ENCODE measurements at regions not wholly inside any gene's neighbourhood (a gene's known extent, or its start where the extent isn't known, plus 50 kb on each side); places are given as distances from the start of the nearest gene placed in this dataset.

DNA sequence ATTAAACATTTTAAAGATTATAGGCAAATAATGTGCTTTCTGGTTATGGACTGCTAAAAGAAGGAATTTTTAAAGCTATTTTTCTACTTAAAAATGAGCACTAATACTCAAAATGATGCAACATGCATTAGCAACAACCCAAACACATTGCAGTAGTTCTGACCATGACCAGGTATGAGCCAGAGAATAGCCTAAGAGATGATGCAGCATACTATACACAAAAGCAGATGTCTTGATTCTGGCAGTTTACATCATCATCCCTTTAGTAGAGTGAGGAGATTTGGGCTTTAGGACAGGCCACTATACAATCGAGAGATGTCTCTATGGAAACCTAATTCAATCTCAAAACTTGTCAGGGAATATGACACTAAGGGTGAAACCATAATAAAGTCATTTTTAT lies 307.1 kb downstream of the PRR16 start:
- Histone ChIP-seq H3K27me3 (ENCODE audit: control insufficient read depth in 2 of 2, insufficient read depth in 1 of 2, low read length in 1 of 2) (no peaks in the 10 kb centered on the region), H3K36me3 (ENCODE audit: control insufficient read depth in 2 of 2, insufficient read depth in 2 of 2, low read length in 1 of 2) (no peaks in the 10 kb centered on the region), H3K27ac (ENCODE audit: low read depth in 1 of 2, low read length in 1 of 2) (no peak overlapping the region), H3K4me1 (ENCODE audit: control insufficient read depth in 2 of 2, insufficient read depth in 2 of 2, low read length in 2 of 2) (no peaks in the 10 kb centered on the region), H3K9me3 (ENCODE audit: control insufficient read depth in 2 of 2, insufficient read depth in 1 of 2, low read length in 1 of 2) (no peaks in the 10 kb centered on the region), H3K4me3 (ENCODE audit: low read length in 2 of 2) (no peak overlapping the region)
- WGBS, result 90% methylated on average over 1 of the region's 1 CpG
- no peak for DNase-seq (ENCODE audit: low read depth in 6 of 9, low spot score in 9 of 9)

DNA sequence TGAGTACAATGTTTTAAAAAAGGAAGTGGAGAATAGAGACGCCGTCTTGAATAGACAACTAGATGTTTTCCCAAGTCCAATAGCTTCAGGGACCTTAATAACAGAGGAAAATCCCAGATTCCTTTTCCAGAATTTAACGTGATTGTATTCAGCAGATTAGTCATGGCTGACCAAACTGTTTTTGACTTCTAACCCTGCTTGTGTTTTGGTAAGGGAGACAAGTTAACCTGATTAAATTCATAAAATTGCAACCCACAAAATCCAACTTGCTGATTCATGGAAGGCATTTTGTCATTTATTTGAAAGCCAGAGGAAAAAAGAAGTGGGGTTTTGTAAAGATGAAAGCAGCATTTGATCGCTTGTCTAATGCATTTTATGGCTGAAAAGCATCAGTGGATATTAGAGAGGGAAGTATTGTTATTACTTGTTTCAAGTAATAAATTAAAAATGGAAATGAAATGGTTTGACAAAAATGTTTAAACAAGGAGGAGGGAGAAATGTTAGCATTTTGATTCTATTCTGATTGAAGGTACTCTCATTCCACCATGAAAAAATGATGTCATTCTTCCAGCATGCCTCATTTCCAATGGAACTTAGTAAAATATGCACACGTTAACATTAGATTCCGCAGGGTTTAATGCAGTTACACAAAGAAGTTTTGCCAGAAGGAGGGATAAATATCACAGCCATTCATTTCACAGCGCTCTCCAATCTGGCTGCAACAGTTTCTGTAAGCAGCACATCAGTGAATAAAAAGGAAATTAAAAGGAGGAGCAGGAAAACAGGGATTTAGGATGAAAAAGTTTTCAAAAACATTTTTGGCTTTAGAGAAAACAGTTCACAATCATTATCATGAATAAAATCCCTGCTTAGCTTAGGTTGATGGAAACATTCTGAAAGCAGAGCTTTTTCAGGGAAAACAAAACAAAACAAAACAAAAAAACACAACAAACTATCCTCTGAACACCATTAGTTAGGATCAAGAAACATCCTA lies 314.7 kb downstream of the PRR16 start:
- WGBS, result 90% methylated on average over 7 of the region's 7 CpGs
- Histone ChIP-seq H3K27me3 (ENCODE audit: control insufficient read depth in 2 of 2, insufficient read depth in 1 of 2, low read length in 1 of 2) (no peaks in the 10 kb centered on the region), H3K36me3 (ENCODE audit: control insufficient read depth in 2 of 2, insufficient read depth in 2 of 2, low read length in 1 of 2) (no peaks in the 10 kb centered on the region), H3K4me1 (ENCODE audit: control insufficient read depth in 2 of 2, insufficient read depth in 2 of 2, low read length in 2 of 2) (no peaks in the 10 kb centered on the region), H3K27ac (ENCODE audit: low read depth in 1 of 2, low read length in 1 of 2) (no peak overlapping the region), H3K9me3 (ENCODE audit: control insufficient read depth in 2 of 2, insufficient read depth in 1 of 2, low read length in 1 of 2) (no peaks in the 10 kb centered on the region), H3K4me3 (ENCODE audit: low read length in 2 of 2) (no peak overlapping the region)
- no peak for DNase-seq (ENCODE audit: low read depth in 6 of 9, low spot score in 9 of 9)

DNA sequence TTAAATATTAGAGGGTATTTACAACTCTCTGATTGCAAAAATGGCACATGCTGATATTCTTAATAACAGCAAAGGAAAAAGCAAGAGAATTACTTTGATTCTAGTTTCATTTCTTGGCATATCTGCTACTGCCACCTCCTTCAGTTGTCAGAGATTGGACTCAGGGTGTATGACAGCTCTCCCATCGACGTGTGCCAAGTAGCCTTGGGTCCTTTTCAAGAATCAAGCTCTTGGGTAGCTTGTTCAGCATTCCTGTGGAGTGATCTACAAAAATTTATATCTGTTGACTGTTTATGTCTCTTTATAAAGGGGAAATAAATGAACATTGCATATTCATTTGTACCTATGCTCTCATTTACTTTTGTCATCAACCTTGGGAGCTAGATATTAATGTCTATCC lies 315.6 kb downstream of the PRR16 start:
- H3K4me1 ChIP-seq (ENCODE audit: control insufficient read depth in 2 of 2, insufficient read depth in 2 of 2, low read length in 2 of 2), result no peaks in the 10 kb centered on the region
- no peak for DNase-seq (ENCODE audit: low read depth in 6 of 9, low spot score in 9 of 9)
- no peaks in the 10 kb centered on the region for H3K27me3 ChIP-seq (ENCODE audit: control insufficient read depth in 2 of 2, insufficient read depth in 1 of 2, low read length in 1 of 2)
- H3K4me3 ChIP-seq (ENCODE audit: low read length in 2 of 2), result no peak overlapping the region
- H3K9me3 ChIP-seq (ENCODE audit: control insufficient read depth in 2 of 2, insufficient read depth in 1 of 2, low read length in 1 of 2), result no peaks in the 10 kb centered on the region
- H3K27ac ChIP-seq (ENCODE audit: low read depth in 1 of 2, low read length in 1 of 2), result no peak overlapping the region
- H3K36me3 ChIP-seq (ENCODE audit: control insufficient read depth in 2 of 2, insufficient read depth in 2 of 2, low read length in 1 of 2), result no peaks in the 10 kb centered on the region
- WGBS, result 65% methylated on average over 2 of the region's 2 CpGs

DNA sequence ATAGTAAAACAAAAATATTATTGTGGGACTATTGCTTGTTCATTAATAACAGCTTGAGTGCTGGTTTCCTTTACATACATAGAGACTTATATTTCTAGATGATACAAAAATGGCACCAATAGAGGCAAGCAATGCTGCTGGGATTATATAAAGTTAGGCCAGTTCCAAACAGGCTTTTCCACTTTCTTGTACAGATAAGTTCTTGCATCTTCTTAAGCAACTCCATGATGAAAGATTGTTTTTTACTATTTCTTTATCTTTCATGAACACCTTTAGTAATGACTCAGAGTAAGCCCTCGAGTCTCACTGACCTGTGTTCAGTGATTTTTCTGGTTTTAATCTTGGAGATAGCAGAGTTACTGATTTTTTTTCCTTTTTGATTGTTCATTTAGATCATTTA lies 324.4 kb downstream of the PRR16 start:
- no peak overlapping the region for H3K4me3 ChIP-seq (ENCODE audit: low read length in 2 of 2)
- no peaks in the 10 kb centered on the region for H3K27me3 ChIP-seq (ENCODE audit: control insufficient read depth in 2 of 2, insufficient read depth in 1 of 2, low read length in 1 of 2)
- H3K9me3 ChIP-seq (ENCODE audit: control insufficient read depth in 2 of 2, insufficient read depth in 1 of 2, low read length in 1 of 2), result no peaks in the 10 kb centered on the region
- H3K27ac ChIP-seq (ENCODE audit: low read depth in 1 of 2, low read length in 1 of 2), result no peak overlapping the region
- no peaks in the 10 kb centered on the region for H3K4me1 ChIP-seq (ENCODE audit: control insufficient read depth in 2 of 2, insufficient read depth in 2 of 2, low read length in 2 of 2)
- 76% methylated on average over 1 of the region's 1 CpG for WGBS
- DNase-seq (ENCODE audit: low read depth in 6 of 9, low spot score in 9 of 9), result no peak
- H3K36me3 ChIP-seq (ENCODE audit: control insufficient read depth in 2 of 2, insufficient read depth in 2 of 2, low read length in 1 of 2), result no peaks in the 10 kb centered on the region

DNA sequence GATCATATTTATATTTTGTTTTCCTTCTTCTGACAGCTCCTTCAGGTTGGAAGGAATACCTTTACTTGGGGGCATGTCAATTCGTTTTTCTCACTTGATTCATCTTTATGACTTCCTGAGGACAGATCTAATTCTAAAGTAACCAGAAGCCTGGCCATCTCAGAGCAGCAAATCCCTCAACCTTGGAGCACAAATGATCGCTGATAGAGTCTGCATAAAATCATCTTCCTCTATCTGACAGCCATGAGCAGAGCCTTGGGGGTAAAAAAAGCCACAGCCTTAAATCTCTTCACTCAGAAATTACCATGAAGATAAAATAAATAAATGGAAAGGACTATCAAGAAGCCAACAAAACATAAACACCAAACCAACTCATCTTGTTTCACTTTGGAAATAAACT lies 325.8 kb downstream of the PRR16 start:
- Histone ChIP-seq H3K9me3 (ENCODE audit: control insufficient read depth in 2 of 2, insufficient read depth in 1 of 2, low read length in 1 of 2) (no peaks in the 10 kb centered on the region), H3K4me3 (ENCODE audit: low read length in 2 of 2) (no peak overlapping the region), H3K27ac (ENCODE audit: low read depth in 1 of 2, low read length in 1 of 2) (no peak overlapping the region), H3K4me1 (ENCODE audit: control insufficient read depth in 2 of 2, insufficient read depth in 2 of 2, low read length in 2 of 2) (no peaks in the 10 kb centered on the region), H3K27me3 (ENCODE audit: control insufficient read depth in 2 of 2, insufficient read depth in 1 of 2, low read length in 1 of 2) (no peaks in the 10 kb centered on the region), H3K36me3 (ENCODE audit: control insufficient read depth in 2 of 2, insufficient read depth in 2 of 2, low read length in 1 of 2) (no peaks in the 10 kb centered on the region)
- WGBS, result 57% methylated on average over 2 of the region's 2 CpGs
- DNase-seq (ENCODE audit: low read depth in 6 of 9, low spot score in 9 of 9), result no peak

- no peak for DNase-seq (ENCODE audit: low read depth in 6 of 9, low spot score in 9 of 9)
- H3K4me1 ChIP-seq (ENCODE audit: control insufficient read depth in 2 of 2, insufficient read depth in 2 of 2, low read length in 2 of 2), result no peaks in the 10 kb centered on the region
- H3K9me3 ChIP-seq (ENCODE audit: control insufficient read depth in 2 of 2, insufficient read depth in 1 of 2, low read length in 1 of 2), result no peaks in the 10 kb centered on the region
- H3K36me3 ChIP-seq (ENCODE audit: control insufficient read depth in 2 of 2, insufficient read depth in 2 of 2, low read length in 1 of 2), result no peaks in the 10 kb centered on the region
- 84% methylated on average over 1 of the region's 1 CpG for WGBS
- no peak overlapping the region for H3K4me3 ChIP-seq (ENCODE audit: low read length in 2 of 2)
- no peaks in the 10 kb centered on the region for H3K27me3 ChIP-seq (ENCODE audit: control insufficient read depth in 2 of 2, insufficient read depth in 1 of 2, low read length in 1 of 2)
- no peak overlapping the region for H3K27ac ChIP-seq (ENCODE audit: low read depth in 1 of 2, low read length in 1 of 2)
Observed at GRCh38 chr5:120790339-120790738, 326.2 kb downstream of the PRR16 start.

DNA sequence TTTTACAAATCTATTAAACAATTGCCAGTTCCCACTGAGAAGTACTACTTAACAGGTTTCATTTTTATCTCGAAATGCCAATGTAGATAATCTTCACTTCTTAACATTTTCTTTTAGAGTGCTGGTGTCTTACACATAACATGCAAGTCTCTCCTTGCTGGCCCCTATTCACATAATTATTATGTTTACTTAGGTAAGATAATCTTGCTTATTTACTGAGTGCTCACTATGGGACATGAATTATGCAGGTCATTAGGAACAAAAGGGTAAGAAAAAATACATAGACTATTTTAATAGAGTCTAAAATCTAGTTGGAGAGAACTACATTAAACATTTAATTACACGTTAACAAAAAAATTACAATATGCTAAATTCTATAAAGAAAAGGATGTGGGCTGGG lies 328.4 kb downstream of the PRR16 start:
- no peak for DNase-seq (ENCODE audit: low read depth in 6 of 9, low spot score in 9 of 9)
- whole genome bisulfite sequencing, result 91% methylated on average over 2 of the region's 2 CpGs
- H3K4me3 ChIP-seq (ENCODE audit: low read length in 2 of 2), result no peak overlapping the region

GRCh38 chr5:120794121-120794520 lies 330.0 kb downstream of the PRR16 start:
- no peaks in the 10 kb centered on the region for H3K9me3 ChIP-seq (ENCODE audit: control insufficient read depth in 2 of 2, insufficient read depth in 1 of 2, low read length in 1 of 2)
- H3K36me3 ChIP-seq (ENCODE audit: control insufficient read depth in 2 of 2, insufficient read depth in 2 of 2, low read length in 1 of 2), result no peaks in the 10 kb centered on the region
- H3K4me3 ChIP-seq (ENCODE audit: low read length in 2 of 2), result no peak overlapping the region
- H3K4me1 ChIP-seq (ENCODE audit: control insufficient read depth in 2 of 2, insufficient read depth in 2 of 2, low read length in 2 of 2), result no peaks in the 10 kb centered on the region
- H3K27ac ChIP-seq (ENCODE audit: low read depth in 1 of 2, low read length in 1 of 2), result no peak overlapping the region
- no peaks in the 10 kb centered on the region for H3K27me3 ChIP-seq (ENCODE audit: control insufficient read depth in 2 of 2, insufficient read depth in 1 of 2, low read length in 1 of 2)
- no peak for DNase-seq (ENCODE audit: low read depth in 6 of 9, low spot score in 9 of 9)
- WGBS, result 89% methylated on average over 1 of the region's 1 CpG

More for the DNA sequence above, 328.4 kb downstream of the PRR16 start:
- H3K27me3 ChIP-seq (ENCODE audit: control insufficient read depth in 2 of 2, insufficient read depth in 1 of 2, low read length in 1 of 2), result no peaks in the 10 kb centered on the region
- no peak overlapping the region for H3K27ac ChIP-seq (ENCODE audit: low read depth in 1 of 2, low read length in 1 of 2)
- no peaks in the 10 kb centered on the region for H3K36me3 ChIP-seq (ENCODE audit: control insufficient read depth in 2 of 2, insufficient read depth in 2 of 2, low read length in 1 of 2)
- no peaks in the 10 kb centered on the region for H3K4me1 ChIP-seq (ENCODE audit: control insufficient read depth in 2 of 2, insufficient read depth in 2 of 2, low read length in 2 of 2)
- no peaks in the 10 kb centered on the region for H3K9me3 ChIP-seq (ENCODE audit: control insufficient read depth in 2 of 2, insufficient read depth in 1 of 2, low read length in 1 of 2)

DNA sequence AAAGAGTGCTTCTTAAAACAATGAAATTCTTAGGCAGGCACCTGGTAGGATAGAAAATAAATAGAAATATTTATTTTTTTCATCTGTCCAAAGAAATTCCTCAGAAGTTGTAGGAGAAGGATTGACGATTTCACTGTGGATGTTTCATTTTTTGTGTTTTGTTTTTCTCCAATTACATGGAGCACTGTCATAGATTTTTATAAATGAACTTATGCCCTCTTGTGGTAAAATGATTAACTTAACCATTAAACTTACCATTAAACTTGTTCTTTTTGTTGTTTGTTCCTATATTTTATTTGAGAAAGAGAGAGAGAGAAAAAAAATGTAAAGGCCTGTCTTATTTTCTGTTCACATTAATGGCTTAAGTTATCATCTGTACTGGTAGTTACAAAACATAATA lies 339.2 kb downstream of the PRR16 start:
- H3K27me3 ChIP-seq (ENCODE audit: control insufficient read depth in 2 of 2, insufficient read depth in 1 of 2, low read length in 1 of 2), result no peaks in the 10 kb centered on the region
- no peaks in the 10 kb centered on the region for H3K4me1 ChIP-seq (ENCODE audit: control insufficient read depth in 2 of 2, insufficient read depth in 2 of 2, low read length in 2 of 2)
- no peak for DNase-seq (ENCODE audit: low read depth in 6 of 9, low spot score in 9 of 9)
- H3K4me3 ChIP-seq (ENCODE audit: low read length in 2 of 2), result no peak overlapping the region
- no peaks in the 10 kb centered on the region for H3K36me3 ChIP-seq (ENCODE audit: control insufficient read depth in 2 of 2, insufficient read depth in 2 of 2, low read length in 1 of 2)
- no peak overlapping the region for H3K27ac ChIP-seq (ENCODE audit: low read depth in 1 of 2, low read length in 1 of 2)
- no peaks in the 10 kb centered on the region for H3K9me3 ChIP-seq (ENCODE audit: control insufficient read depth in 2 of 2, insufficient read depth in 1 of 2, low read length in 1 of 2)
- WGBS, result 38% methylated on average over 1 of the region's 1 CpG

Data from thymus (tissue), 11 donors.